Vagina (tissue), 2 donors: ENCODE measurements at regions not wholly inside any gene's neighbourhood (a gene's known extent, or its start where the extent isn't known, plus 50 kb on each side); places are given as distances from the start of the nearest gene placed in this dataset.

Experiments used
- DNase-seq, 2 donors: peaks; one replicate each; pipeline ENCODE4 v3.0.0-alpha.2; 2017; ENCODE audit errors: extremely low spot score in 2 of 2
- H3K27ac ChIP-seq: fragments of 200-600 bp; sonication (generic); one replicate; pipeline ENCODE4 v1.5.1; 2019
- H3K27me3 ChIP-seq: fragments of 200-600 bp; sonication (generic); one replicate; pipeline ENCODE4 v1.5.1; 2019
- H3K36me3 ChIP-seq, 2 donors: fragments of 200-600 bp; sonication (generic); one replicate each; pipeline ENCODE4 v1.5.1; 2017 to 2019
- H3K4me1 ChIP-seq: fragments of 200-600 bp; sonication (generic); one replicate; pipeline ENCODE4 v1.5.1; 2019
- H3K4me3 ChIP-seq, 2 donors: fragments of 200-600 bp; sonication (generic); 1 replicate in 1 of 2; 2 replicates in 1 of 2; pipeline ENCODE4 v1.5.1; 2016 to 2019
- H3K9me3 ChIP-seq: fragments of 200-600 bp; sonication (generic); one replicate; pipeline ENCODE4 v1.5.1; 2019
- POLR2A ChIP-seq, 2 donors: fragments of 450-650 bp; IDR thresholded peaks; one replicate each; pipeline ENCODE4 v1.6.1; 2017; ENCODE audit warnings: antibody characterized with exemption in 2 of 2, mild to moderate bottlenecking in 2 of 2, moderate library complexity in 2 of 2
- POLR2AphosphoS5 ChIP-seq, 2 donors: sonication (generic); formaldehyde crosslinking; IDR thresholded peaks; one replicate each; pipeline ENCODE4 v1.9.0; 2017; ENCODE audit warnings: antibody characterized with exemption in 2 of 2, mild to moderate bottlenecking in 2 of 2, low read depth in 1 of 2; ENCODE audit not compliant: insufficient read depth in 1 of 2
- intact Hi-C: fragments of 100-400 bp; cut with DNase I; formaldehyde crosslinking; loops from one replicate; pipeline ENCODE4 v1.15.1; 2023
- TF ChIP-seq, protein P1 (sequence below), 3 experiments: fragments of 450-650 bp in 2 of 3; fragments of 200-600 bp in 1 of 3; sonication (generic) in 1 of 3; IDR thresholded peaks; one replicate each; pipeline ENCODE4 v1.5.1; 2017 to 2019; ENCODE audit warnings: antibody characterized with exemption in 3 of 3, mild to moderate bottlenecking in 2 of 3, moderate library complexity in 2 of 3

GRCh38 chr6:141267420-141267819 lies 865.3 kb upstream of the GJE1 start:
- Histone ChIP-seq H3K27ac (no peak overlapping the region), H3K4me1 (no peaks in the 10 kb centered on the region), H3K36me3 (no peaks in the 10 kb centered on the region), H3K4me3 (no peak overlapping the region), H3K27me3 (no peaks in the 10 kb centered on the region), H3K9me3 (no peaks in the 10 kb centered on the region)
- DNase-seq: no peak
- TF ChIP-seq POLR2AphosphoS5 (IDR thresholded peaks at IDR 0.05; ENCODE audit: insufficient read depth in 1 of 2, low read depth in 1 of 2): no peak
- TF ChIP-seq, protein P1, sequence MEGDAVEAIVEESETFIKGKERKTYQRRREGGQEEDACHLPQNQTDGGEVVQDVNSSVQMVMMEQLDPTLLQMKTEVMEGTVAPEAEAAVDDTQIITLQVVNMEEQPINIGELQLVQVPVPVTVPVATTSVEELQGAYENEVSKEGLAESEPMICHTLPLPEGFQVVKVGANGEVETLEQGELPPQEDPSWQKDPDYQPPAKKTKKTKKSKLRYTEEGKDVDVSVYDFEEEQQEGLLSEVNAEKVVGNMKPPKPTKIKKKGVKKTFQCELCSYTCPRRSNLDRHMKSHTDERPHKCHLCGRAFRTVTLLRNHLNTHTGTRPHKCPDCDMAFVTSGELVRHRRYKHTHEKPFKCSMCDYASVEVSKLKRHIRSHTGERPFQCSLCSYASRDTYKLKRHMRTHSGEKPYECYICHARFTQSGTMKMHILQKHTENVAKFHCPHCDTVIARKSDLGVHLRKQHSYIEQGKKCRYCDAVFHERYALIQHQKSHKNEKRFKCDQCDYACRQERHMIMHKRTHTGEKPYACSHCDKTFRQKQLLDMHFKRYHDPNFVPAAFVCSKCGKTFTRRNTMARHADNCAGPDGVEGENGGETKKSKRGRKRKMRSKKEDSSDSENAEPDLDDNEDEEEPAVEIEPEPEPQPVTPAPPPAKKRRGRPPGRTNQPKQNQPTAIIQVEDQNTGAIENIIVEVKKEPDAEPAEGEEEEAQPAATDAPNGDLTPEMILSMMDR (IDR thresholded peaks at IDR 0.05): no peak
- no peak for TF ChIP-seq POLR2A (IDR thresholded peaks at IDR 0.05)
- intact Hi-C loops: no loop called here

DNA sequence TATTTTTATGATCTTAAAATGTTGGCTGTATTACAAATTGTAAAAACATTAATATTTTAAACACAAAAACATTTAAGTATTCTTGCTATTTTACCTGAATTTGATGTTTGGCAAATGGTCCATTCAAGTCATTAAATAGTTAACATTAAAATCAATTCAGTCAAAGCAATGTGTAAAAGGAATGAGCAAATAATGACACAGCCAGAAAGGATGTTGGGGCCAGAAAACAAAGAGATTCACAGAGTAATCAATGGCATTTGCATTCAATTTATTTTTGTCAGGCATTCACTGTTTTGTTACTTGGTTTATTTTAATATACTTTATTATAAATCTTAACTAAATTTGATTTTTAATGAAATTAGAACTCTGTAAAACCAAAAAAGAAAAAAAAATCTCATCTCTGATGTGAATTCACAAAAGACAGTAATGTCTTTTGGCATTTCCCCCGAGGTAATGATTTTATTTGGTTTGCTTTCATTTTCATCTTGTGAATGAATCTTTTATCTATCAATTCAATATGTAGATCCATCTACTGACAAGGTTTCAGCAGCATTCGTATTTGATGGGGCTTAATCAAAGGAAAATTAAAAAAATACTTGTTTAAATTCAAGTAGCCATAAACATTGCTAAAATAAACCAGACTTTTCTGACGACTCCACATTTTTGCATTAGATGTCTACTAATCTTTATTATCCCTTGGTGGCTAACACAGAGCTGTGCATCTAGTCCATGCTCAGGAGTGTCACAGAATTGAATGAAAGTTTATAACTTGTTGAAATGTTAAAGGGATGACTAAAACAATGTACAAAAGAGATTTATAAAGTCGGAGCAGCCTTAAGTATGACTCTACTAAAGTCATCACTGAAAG lies 866.7 kb upstream of the GJE1 start:
- Histone ChIP-seq H3K9me3 (no peaks in the 10 kb centered on the region), H3K27ac (no peak overlapping the region), H3K27me3 (no peaks in the 10 kb centered on the region), H3K36me3 (no peaks in the 10 kb centered on the region), H3K4me1 (no peaks in the 10 kb centered on the region), H3K4me3 (peak overlapping the region in 1 of 2 donors; percentile 20)
- intact Hi-C loops: no loop called here
- DNase-seq: no peak
- TF ChIP-seq, protein P1 (IDR thresholded peaks at IDR 0.05): no peak
- no peak for TF ChIP-seq POLR2A (IDR thresholded peaks at IDR 0.05)
- no peak for TF ChIP-seq POLR2AphosphoS5 (IDR thresholded peaks at IDR 0.05; ENCODE audit: insufficient read depth in 1 of 2, low read depth in 1 of 2)

DNA sequence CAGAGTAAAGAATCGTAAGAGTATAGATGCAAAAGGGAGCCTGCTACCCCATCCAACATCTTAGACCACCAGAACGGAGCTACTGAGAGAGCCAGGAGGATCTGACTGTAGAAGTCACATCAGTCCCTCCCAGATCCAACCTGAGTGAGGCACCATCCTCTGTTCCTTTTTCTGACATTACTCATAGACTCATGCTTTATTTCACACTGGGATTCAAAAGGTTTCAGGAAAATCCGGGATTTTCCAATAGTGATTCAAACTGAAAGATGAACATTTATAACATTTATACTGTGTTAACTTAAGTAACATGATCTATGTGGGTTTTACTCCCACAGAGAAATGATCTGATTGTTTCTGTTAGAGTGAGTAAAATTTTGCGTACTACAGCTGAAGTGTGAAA lies 868.6 kb upstream of the GJE1 start:
- no peaks in the 10 kb centered on the region for H3K36me3 ChIP-seq
- intact Hi-C loops: no loop called here
- no peak overlapping the region for H3K4me3 ChIP-seq
- H3K4me1 ChIP-seq: no peaks in the 10 kb centered on the region
- H3K27ac ChIP-seq: no peak overlapping the region
- no peak for DNase-seq
- H3K27me3 ChIP-seq: no peaks in the 10 kb centered on the region
- TF ChIP-seq POLR2A (IDR thresholded peaks at IDR 0.05): no peak
- TF ChIP-seq POLR2AphosphoS5 (IDR thresholded peaks at IDR 0.05; ENCODE audit: insufficient read depth in 1 of 2, low read depth in 1 of 2): no peak
- TF ChIP-seq, protein P1 (IDR thresholded peaks at IDR 0.05): no peak
- H3K9me3 ChIP-seq: no peaks in the 10 kb centered on the region

- Histone ChIP-seq H3K4me1 (no peaks in the 10 kb centered on the region), H3K36me3 (no peaks in the 10 kb centered on the region), H3K27ac (no peak overlapping the region), H3K4me3 (no peak overlapping the region), H3K9me3 (no peaks in the 10 kb centered on the region), H3K27me3 (no peaks in the 10 kb centered on the region)
- DNase-seq: no peak
- TF ChIP-seq, protein P1 (IDR thresholded peaks at IDR 0.05): no peak
- TF ChIP-seq POLR2AphosphoS5 (IDR thresholded peaks at IDR 0.05; ENCODE audit: insufficient read depth in 1 of 2, low read depth in 1 of 2): no peak
- TF ChIP-seq POLR2A (IDR thresholded peaks at IDR 0.05): no peak
- intact Hi-C loops: no loop called here
These were observed 871.1 kb upstream of the GJE1 start for GRCh38 chr6:141261672-141262060.

GRCh38 chr6:141261016-141261671 lies 871.6 kb upstream of the GJE1 start:
- no peaks in the 10 kb centered on the region for H3K36me3 ChIP-seq
- DNase-seq: no peak
- intact Hi-C loops: no loop called here

More at GRCh38 chr6:141261016-141261671, 871.6 kb upstream of the GJE1 start:
- H3K4me1 ChIP-seq: no peaks in the 10 kb centered on the region
- TF ChIP-seq, protein P1 (IDR thresholded peaks at IDR 0.05): no peak
- TF ChIP-seq POLR2AphosphoS5 (IDR thresholded peaks at IDR 0.05; ENCODE audit: insufficient read depth in 1 of 2, low read depth in 1 of 2) (no peak), POLR2A (IDR thresholded peaks at IDR 0.05) (no peak)
- H3K4me3 ChIP-seq: no peak overlapping the region
- no peaks in the 10 kb centered on the region for H3K27me3 ChIP-seq
- no peak overlapping the region for H3K27ac ChIP-seq
- no peaks in the 10 kb centered on the region for H3K9me3 ChIP-seq
